Upper lobe of right lung (tissue), 1 donor: ENCODE measurements at regions not wholly inside any gene's neighbourhood (a gene's known extent, or its start where the extent isn't known, plus 50 kb on each side); places are given as distances from the start of the nearest gene placed in this dataset.
A peak's percentile ranks its signal among the peaks of the same experiment; 100 is the strongest.
"Not testable (repeated sequence)": the region's sequence is repeated elsewhere in the genome, so short reads cannot be mapped to it uniquely, and the experiment has no call there.

Source experiments
- ATAC-seq: fragments of 200-7000 bp; cut with Tn5 transposase; one replicate; pipeline ENCODE4 v1.9.1; 2020; ENCODE audit warnings: mild to moderate bottlenecking, moderate library complexity
- DNase-seq: peaks from one replicate; pipeline ENCODE4 v3.0.0-alpha.2; 2020
- H3K27ac ChIP-seq: fragments of 200-600 bp; one replicate; pipeline ENCODE4 v1.8.0; 2022
- H3K27me3 ChIP-seq: fragments of 200-600 bp; one replicate; pipeline ENCODE4 v1.8.0; 2022; ENCODE audit warnings: mild to moderate bottlenecking
- H3K36me3 ChIP-seq: fragments of 200-600 bp; one replicate; pipeline ENCODE4 v1.8.0; 2022
- H3K4me1 ChIP-seq: fragments of 200-600 bp; one replicate; pipeline ENCODE4 v1.8.0; 2022
- H3K4me3 ChIP-seq: fragments of 200-600 bp; one replicate; pipeline ENCODE4 v1.8.0; 2022; ENCODE audit warnings: mild to moderate bottlenecking
- H3K9me3 ChIP-seq: fragments of 200-600 bp; one replicate; pipeline ENCODE4 v1.8.0; 2022
- intact Hi-C: fragments of 100-400 bp; cut with DNase I; formaldehyde crosslinking; loops from one replicate; pipeline ENCODE4 v1.11.0; 2022
- TF ChIP-seq, protein P1 (sequence below): fragments of 200-600 bp; IDR thresholded peaks from one replicate; pipeline ENCODE4 v1.8.0; 2022; ENCODE audit warnings: antibody characterized with exemption
- donor health status: DM: no; HTN: yes; CAD: no; lungs with severe emphysema.

DNA sequence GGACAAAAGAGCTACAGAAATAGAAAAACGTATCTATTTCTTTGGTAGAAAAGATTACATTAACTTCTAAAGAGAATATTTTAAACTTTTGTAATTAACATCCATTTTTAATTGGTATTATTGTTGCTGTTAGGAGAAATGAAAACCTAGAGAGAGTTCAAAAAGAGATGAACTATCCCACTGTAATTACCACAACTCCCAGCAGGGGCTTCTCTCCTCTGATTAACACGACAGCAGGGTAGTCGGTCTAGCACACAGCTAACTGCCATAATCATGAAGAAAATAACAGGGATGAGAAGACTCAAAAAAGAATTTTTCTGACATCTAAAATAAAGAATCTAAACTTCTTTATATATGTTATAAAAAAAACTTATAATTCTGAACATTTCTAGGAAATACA lies 86.2 kb upstream of the CDH9 start:
- H3K4me3 ChIP-seq: no peak overlapping the region
- DNase-seq: no peak

GRCh38 chr5:27119736-27120321 lies 81.4 kb upstream of the CDH9 start:
- H3K27ac ChIP-seq, ATAC-seq, H3K36me3 ChIP-seq, H3K4me1 ChIP-seq, H3K27me3 ChIP-seq, H3K4me3 ChIP-seq, intact Hi-C loops, H3K9me3 ChIP-seq: not testable (repeated sequence)
- DNase-seq: peak; percentile 48

More for the DNA sequence above, 86.2 kb upstream of the CDH9 start:
- ATAC-seq: no peak
- TF ChIP-seq, protein P1, sequence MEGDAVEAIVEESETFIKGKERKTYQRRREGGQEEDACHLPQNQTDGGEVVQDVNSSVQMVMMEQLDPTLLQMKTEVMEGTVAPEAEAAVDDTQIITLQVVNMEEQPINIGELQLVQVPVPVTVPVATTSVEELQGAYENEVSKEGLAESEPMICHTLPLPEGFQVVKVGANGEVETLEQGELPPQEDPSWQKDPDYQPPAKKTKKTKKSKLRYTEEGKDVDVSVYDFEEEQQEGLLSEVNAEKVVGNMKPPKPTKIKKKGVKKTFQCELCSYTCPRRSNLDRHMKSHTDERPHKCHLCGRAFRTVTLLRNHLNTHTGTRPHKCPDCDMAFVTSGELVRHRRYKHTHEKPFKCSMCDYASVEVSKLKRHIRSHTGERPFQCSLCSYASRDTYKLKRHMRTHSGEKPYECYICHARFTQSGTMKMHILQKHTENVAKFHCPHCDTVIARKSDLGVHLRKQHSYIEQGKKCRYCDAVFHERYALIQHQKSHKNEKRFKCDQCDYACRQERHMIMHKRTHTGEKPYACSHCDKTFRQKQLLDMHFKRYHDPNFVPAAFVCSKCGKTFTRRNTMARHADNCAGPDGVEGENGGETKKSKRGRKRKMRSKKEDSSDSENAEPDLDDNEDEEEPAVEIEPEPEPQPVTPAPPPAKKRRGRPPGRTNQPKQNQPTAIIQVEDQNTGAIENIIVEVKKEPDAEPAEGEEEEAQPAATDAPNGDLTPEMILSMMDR: peak; percentile 28
- Histone ChIP-seq H3K9me3 (no peaks in the 10 kb centered on the region), H3K4me1 (no peaks in the 10 kb centered on the region), H3K36me3 (no peaks in the 10 kb centered on the region), H3K27me3 (no peaks in the 10 kb centered on the region), H3K27ac (no peak overlapping the region)
- intact Hi-C loops: no loop called here

DNA sequence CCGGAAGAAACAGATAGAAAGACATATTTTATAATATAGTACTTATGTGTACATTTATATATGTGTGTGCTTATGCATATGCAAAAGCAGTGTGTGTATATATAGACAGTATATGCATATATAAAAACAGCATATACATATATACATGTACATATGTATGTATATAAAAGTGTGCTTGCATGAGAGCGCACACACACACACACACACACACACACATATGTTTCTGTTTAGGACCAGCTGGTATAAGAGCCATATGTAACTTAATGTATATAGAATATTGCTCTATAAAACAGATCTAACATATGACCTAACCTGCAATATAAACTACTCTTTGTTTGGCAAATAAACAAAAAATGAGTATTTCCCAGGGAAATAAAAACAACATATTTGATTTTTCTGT lies 65.1 kb upstream of the CDH9 start:
- Histone ChIP-seq H3K4me3 (no peak overlapping the region), H3K4me1 (no peaks in the 10 kb centered on the region), H3K9me3 (no peaks in the 10 kb centered on the region), H3K36me3 (no peaks in the 10 kb centered on the region), H3K27me3 (no peaks in the 10 kb centered on the region), H3K27ac (no peak overlapping the region)
- ATAC-seq: no peak
- TF ChIP-seq, protein P1: no peak
- DNase-seq: no peak
- intact Hi-C loops: no loop called here

DNA sequence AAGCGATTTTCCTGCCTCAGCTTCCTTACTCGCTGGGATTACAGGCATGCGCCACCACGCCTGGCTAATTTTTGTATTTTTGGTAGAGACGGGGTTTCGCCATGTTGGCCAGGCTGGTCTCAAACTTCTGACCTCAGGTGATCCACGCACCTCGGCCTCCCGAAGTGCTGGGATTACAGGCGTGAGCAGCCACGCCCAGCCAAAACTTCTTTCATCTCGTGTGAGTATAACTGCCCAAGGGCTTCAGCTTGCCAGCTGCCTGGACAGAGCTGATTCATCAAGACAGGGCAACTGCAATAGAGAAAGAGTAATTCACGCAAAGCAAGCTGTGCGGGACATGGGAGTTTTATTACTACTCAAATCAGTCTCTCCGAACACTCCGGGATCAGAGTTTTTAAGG lies 57.4 kb upstream of the CDH9 start:
- H3K9me3 ChIP-seq, intact Hi-C loops, H3K36me3 ChIP-seq, H3K4me1 ChIP-seq, DNase-seq, H3K27me3 ChIP-seq, ATAC-seq, H3K4me3 ChIP-seq, H3K27ac ChIP-seq: not testable (repeated sequence)

DNA sequence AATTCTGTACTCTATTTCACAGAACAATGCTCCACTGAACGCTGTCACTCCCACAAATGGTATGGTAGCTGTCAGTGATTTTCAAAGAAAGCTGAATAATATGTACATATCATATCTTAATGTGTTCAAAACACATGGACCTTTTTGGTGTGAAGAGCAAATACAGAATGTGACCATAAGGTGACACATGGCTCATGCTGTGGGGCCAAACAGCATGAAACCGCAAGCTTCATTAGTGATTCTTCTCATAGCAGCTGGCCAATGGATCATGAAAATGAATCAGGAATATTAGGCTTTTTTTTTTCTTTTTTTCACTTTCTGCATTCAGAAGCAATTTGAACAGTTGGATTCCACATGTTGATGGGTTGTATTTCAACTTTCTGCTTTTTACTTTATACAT lies 54.9 kb upstream of the CDH9 start:
- intact Hi-C loops: no loop called here
- Histone ChIP-seq H3K27ac (no peak overlapping the region), H3K4me3 (no peak overlapping the region), H3K4me1 (no peaks in the 10 kb centered on the region), H3K27me3 (no peaks in the 10 kb centered on the region), H3K9me3 (no peaks in the 10 kb centered on the region), H3K36me3 (no peaks in the 10 kb centered on the region)
- ATAC-seq: no peak
- no peak for DNase-seq
- TF ChIP-seq, protein P1: no peak

DNA sequence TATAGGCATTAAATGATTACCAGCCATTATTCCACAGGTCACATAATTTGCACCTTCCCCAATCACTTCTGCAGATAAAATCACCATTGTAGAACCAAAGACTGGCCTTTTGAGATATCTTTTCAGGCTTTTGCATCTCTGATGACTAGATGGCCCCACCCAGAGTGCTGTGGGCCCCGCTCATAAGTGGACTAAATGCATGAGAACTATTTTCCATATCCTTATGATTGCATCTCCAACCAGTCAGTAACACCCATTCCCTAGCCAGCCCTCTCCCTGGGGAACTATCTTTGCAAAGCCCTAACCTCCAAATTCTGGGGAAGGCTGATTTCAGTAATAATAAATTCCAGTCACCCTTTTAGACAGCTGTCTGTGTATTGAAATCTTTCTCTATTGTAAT lies 53.5 kb upstream of the CDH9 start:
- Histone ChIP-seq H3K27ac (no peak overlapping the region), H3K4me1 (no peaks in the 10 kb centered on the region), H3K27me3 (no peaks in the 10 kb centered on the region), H3K9me3 (no peaks in the 10 kb centered on the region), H3K4me3 (no peak overlapping the region), H3K36me3 (no peaks in the 10 kb centered on the region)
- ATAC-seq: no peak
- intact Hi-C loops: no loop called here
- no peak for DNase-seq
- TF ChIP-seq, protein P1: no peak

- not testable (repeated sequence) for ATAC-seq
Observed at GRCh38 chr5:27088822-27089221, 50.4 kb upstream of the CDH9 start.

More at GRCh38 chr5:27088822-27089221, 50.4 kb upstream of the CDH9 start:
- DNase-seq, H3K4me1 ChIP-seq, H3K27ac ChIP-seq, intact Hi-C loops, H3K4me3 ChIP-seq, H3K9me3 ChIP-seq, H3K27me3 ChIP-seq, H3K36me3 ChIP-seq: not testable (repeated sequence)
